ENCODE measurements at regions not wholly inside any gene's neighbourhood (a gene's known extent, or its start where the extent isn't known, plus 50 kb on each side); places are given as distances from the start of the nearest gene placed in this dataset.

DNA sequence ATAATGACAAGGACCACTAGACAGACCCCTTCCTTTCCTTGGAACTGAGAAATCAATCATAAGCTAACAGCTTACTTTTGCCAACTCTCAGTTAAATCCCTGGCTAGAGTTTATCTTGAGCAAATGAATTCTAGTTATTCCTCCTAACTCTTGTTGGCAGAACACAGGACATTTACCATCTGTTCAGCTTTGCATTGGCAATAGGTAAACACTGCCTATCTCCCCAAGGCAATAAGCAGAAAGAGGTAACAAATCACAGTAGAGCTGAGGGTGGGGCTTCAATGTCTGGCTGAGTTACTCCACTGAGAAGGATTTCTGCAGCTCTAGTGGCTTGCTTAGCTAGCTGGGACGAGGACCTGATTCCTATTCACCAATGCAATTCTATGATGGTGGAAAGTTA, 503.3 kb upstream of the GRIA1 start:
- no peak overlapping the region for H3K9ac ChIP-seq (ENCODE audit: low read length)
- ChIA-PET CTCF (no interaction called here), POLR2A (no interaction called here), RAD21 (ENCODE audit: low non-redundant PET in 1 of 2, low total read pairs in 2 of 2, uncharacterized antibody in 2 of 2, unreplicated experiment in 2 of 2) (no interaction called here)
- intact Hi-C loops (cut with micrococcal nuclease): no loop called here
- no peaks in the 10 kb centered on the region for H3K4me1 ChIP-seq (ENCODE audit: control insufficient read depth in 1 of 2, insufficient read depth in 2 of 2, low read length in 2 of 2)
- no peak overlapping the region for H3K4me2 ChIP-seq (ENCODE audit: low read length)
- H3K36me3 ChIP-seq (ENCODE audit: control insufficient read depth in 1 of 2, insufficient read depth in 2 of 2, low read length in 2 of 2): no peaks in the 10 kb centered on the region
- H2AFZ ChIP-seq (ENCODE audit: low read depth, low read length, poor library complexity, severe bottlenecking): no peak overlapping the region
- H3K9me3 ChIP-seq (ENCODE audit: control insufficient read depth in 1 of 2, insufficient read depth in 1 of 2, low read depth in 1 of 2, low read length in 2 of 2): peaks cover 5% of the 10 kb centered on the region in 2 experiments; a peak in 2 of 4 replicates
- no TSS peak for BruUV-seq (replicated peaks)
- H3K4me3 ChIP-seq (replicated peaks in 1 of 2; ENCODE audit: low read depth in 1 of 2, low read length in 2 of 2): no peak overlapping the region
- DNase-seq (ENCODE audit: low read depth, low spot score) (no peak), ATAC-seq (no peak)
- TF ChIP-seq, protein P1, sequence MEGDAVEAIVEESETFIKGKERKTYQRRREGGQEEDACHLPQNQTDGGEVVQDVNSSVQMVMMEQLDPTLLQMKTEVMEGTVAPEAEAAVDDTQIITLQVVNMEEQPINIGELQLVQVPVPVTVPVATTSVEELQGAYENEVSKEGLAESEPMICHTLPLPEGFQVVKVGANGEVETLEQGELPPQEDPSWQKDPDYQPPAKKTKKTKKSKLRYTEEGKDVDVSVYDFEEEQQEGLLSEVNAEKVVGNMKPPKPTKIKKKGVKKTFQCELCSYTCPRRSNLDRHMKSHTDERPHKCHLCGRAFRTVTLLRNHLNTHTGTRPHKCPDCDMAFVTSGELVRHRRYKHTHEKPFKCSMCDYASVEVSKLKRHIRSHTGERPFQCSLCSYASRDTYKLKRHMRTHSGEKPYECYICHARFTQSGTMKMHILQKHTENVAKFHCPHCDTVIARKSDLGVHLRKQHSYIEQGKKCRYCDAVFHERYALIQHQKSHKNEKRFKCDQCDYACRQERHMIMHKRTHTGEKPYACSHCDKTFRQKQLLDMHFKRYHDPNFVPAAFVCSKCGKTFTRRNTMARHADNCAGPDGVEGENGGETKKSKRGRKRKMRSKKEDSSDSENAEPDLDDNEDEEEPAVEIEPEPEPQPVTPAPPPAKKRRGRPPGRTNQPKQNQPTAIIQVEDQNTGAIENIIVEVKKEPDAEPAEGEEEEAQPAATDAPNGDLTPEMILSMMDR (IDR thresholded peaks at IDR 0.05 in 2 of 3, conservative IDR thresholded peaks at IDR 0.05 in 1 of 3; ENCODE audit: borderline replicate concordance in 1 of 3, insufficient read depth in 1 of 3, low read depth in 2 of 3, low read length in 2 of 3): no peak
- TF ChIP-seq FOSL1 (IDR thresholded peaks at IDR 0.05; ENCODE audit: low read depth): no peak
- TF ChIP-seq, protein P2, sequence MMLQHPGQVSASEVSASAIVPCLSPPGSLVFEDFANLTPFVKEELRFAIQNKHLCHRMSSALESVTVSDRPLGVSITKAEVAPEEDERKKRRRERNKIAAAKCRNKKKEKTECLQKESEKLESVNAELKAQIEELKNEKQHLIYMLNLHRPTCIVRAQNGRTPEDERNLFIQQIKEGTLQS (IDR thresholded peaks at IDR 0.05): no peak
- TF ChIP-seq YY1 (IDR thresholded peaks at IDR 0.05; ENCODE audit: extremely low read depth, insufficient replicate concordance, low read depth, low read length): no peak
- TF ChIP-seq SIN3A (IDR thresholded peaks at IDR 0.05; ENCODE audit: low read depth): no peak
- TF ChIP-seq RAD21 (IDR thresholded peaks at IDR 0.05; ENCODE audit: low read depth): no peak
- no peak for TF ChIP-seq ELF1 (IDR thresholded peaks at IDR 0.05; ENCODE audit: borderline replicate concordance, low read depth)
- TF ChIP-seq SP1 (IDR thresholded peaks at IDR 0.05; ENCODE audit: low read depth): no peak
- no peak for TF ChIP-seq EZH2phosphoT487 (IDR thresholded peaks at IDR 0.05; ENCODE audit: borderline replicate concordance)
- TF ChIP-seq, protein P3, sequence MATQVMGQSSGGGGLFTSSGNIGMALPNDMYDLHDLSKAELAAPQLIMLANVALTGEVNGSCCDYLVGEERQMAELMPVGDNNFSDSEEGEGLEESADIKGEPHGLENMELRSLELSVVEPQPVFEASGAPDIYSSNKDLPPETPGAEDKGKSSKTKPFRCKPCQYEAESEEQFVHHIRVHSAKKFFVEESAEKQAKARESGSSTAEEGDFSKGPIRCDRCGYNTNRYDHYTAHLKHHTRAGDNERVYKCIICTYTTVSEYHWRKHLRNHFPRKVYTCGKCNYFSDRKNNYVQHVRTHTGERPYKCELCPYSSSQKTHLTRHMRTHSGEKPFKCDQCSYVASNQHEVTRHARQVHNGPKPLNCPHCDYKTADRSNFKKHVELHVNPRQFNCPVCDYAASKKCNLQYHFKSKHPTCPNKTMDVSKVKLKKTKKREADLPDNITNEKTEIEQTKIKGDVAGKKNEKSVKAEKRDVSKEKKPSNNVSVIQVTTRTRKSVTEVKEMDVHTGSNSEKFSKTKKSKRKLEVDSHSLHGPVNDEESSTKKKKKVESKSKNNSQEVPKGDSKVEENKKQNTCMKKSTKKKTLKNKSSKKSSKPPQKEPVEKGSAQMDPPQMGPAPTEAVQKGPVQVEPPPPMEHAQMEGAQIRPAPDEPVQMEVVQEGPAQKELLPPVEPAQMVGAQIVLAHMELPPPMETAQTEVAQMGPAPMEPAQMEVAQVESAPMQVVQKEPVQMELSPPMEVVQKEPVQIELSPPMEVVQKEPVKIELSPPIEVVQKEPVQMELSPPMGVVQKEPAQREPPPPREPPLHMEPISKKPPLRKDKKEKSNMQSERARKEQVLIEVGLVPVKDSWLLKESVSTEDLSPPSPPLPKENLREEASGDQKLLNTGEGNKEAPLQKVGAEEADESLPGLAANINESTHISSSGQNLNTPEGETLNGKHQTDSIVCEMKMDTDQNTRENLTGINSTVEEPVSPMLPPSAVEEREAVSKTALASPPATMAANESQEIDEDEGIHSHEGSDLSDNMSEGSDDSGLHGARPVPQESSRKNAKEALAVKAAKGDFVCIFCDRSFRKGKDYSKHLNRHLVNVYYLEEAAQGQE (IDR thresholded peaks at IDR 0.05; ENCODE audit: low read depth): no peak
- no peak for TF ChIP-seq EZH2 (IDR thresholded peaks at IDR 0.05)
- TF ChIP-seq POLR2AphosphoS5 (IDR thresholded peaks at IDR 0.05; ENCODE audit: low read depth, low read length): no peak
- TF ChIP-seq EGR1 (IDR thresholded peaks at IDR 0.05; ENCODE audit: low read depth): no peak
- TF ChIP-seq, protein P4, sequence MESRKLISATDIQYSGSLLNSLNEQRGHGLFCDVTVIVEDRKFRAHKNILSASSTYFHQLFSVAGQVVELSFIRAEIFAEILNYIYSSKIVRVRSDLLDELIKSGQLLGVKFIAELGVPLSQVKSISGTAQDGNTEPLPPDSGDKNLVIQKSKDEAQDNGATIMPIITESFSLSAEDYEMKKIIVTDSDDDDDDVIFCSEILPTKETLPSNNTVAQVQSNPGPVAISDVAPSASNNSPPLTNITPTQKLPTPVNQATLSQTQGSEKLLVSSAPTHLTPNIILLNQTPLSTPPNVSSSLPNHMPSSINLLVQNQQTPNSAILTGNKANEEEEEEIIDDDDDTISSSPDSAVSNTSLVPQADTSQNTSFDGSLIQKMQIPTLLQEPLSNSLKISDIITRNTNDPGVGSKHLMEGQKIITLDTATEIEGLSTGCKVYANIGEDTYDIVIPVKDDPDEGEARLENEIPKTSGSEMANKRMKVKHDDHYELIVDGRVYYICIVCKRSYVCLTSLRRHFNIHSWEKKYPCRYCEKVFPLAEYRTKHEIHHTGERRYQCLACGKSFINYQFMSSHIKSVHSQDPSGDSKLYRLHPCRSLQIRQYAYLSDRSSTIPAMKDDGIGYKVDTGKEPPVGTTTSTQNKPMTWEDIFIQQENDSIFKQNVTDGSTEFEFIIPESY (IDR thresholded peaks at IDR 0.05; ENCODE audit: extremely low read depth, insufficient replicate concordance, low read length): no peak
- no peak for TF ChIP-seq JUND (IDR thresholded peaks at IDR 0.05)
- TF ChIP-seq ZFX (IDR thresholded peaks at IDR 0.05): no peak
- no peak for TF ChIP-seq SRF (IDR thresholded peaks at IDR 0.05; ENCODE audit: low read depth)
- no peaks in the 10 kb centered on the region for H4K20me1 ChIP-seq (ENCODE audit: insufficient read depth)
- H3K27me3 ChIP-seq (ENCODE audit: insufficient read depth, low read length): no peaks in the 10 kb centered on the region
- H3K27ac ChIP-seq (ENCODE audit: low read depth, low read length): no peak overlapping the region
- H3K79me2 ChIP-seq (ENCODE audit: insufficient read depth, low read length): no peaks in the 10 kb centered on the region
- H3K9me2 ChIP-seq (ENCODE audit: insufficient read depth): no peaks in the 10 kb centered on the region
